ENCODE measurements at regions not wholly inside any gene's neighbourhood (a gene's known extent, or its start where the extent isn't known, plus 50 kb on each side); places are given as distances from the start of the nearest gene placed in this dataset.

DNA sequence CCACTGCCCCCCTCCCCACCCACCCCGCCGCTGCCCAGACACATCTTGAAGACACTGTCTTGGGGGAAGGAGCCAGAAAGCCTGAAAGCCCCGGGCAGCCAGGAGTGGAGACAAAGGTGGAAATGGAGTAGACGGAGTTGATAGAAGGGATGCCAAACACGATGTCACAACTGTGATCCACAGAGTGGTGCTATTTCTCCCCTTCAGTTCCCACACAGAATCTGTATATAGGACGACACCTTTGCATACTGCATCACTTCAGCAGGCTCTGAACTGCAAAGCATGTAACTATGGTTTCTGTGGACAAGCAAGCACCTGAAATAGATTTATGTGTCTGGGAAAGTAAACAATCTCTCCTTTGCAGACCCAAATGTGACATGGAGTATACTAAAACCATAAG is 56.4 kb upstream of the F13A1 start:
- intact Hi-C loops (cut with micrococcal nuclease) (no loop called here), dilution Hi-C loops (cut with MboI; ENCODE audit: extremely low pct_ligation_motif_present, low sequenced_read_pairs) (no loop called here)
- H3K9ac ChIP-seq (replicated peaks; ENCODE audit: extremely low read depth, insufficient read depth, low read length) = no peak overlapping the region
- H3K9me3 ChIP-seq (replicated peaks; ENCODE audit: control insufficient read depth, insufficient read depth, low read length) = no peaks in the 10 kb centered on the region
- H3K4me1 ChIP-seq (ENCODE audit: control insufficient read depth, extremely low read depth, insufficient read depth, low read length) = no peaks in the 10 kb centered on the region
- no peak overlapping the region for H3K4me2 ChIP-seq (ENCODE audit: insufficient read depth, low read length)
- no peaks in the 10 kb centered on the region for H3K79me2 ChIP-seq (ENCODE audit: control insufficient read depth, insufficient read depth, low read length)
- H3K27ac ChIP-seq (ENCODE audit: insufficient read depth, low read depth, low read length) = no peak overlapping the region
- TF ChIP-seq MAX (IDR thresholded peaks at IDR 0.05; ENCODE audit: insufficient read depth, insufficient read length) (no peak), EZH2 (IDR thresholded peaks at IDR 0.05; ENCODE audit: borderline replicate concordance, low read depth, low read length, severe bottlenecking) (no peak), MYC (IDR thresholded peaks at IDR 0.05; ENCODE audit: low read depth, low read length) (no peak), GATA2 (IDR thresholded peaks at IDR 0.05; ENCODE audit: insufficient read depth, insufficient read length, low read depth, low read length) (no peak)
- H3K27me3 ChIP-seq (ENCODE audit: control insufficient read depth in 2 of 2, insufficient read depth in 2 of 2, low read length in 2 of 2) = no peaks in the 10 kb centered on the region
- H4K20me1 ChIP-seq (replicated peaks; ENCODE audit: control insufficient read depth, extremely low read depth, insufficient read depth, low read length) = no peaks in the 10 kb centered on the region
- no peak for FAIRE-seq
- H3K4me3 ChIP-seq (replicated peaks in 1 of 3; ENCODE audit: insufficient read depth in 1 of 3, low read depth in 1 of 3, low read length in 3 of 3) = no peak overlapping the region
- no peaks in the 10 kb centered on the region for H3K36me3 ChIP-seq (ENCODE audit: control insufficient read depth in 2 of 2, extremely low read depth in 1 of 2, insufficient read depth in 2 of 2, low read length in 2 of 2)
- no peak for DNase-seq (ENCODE audit: low read depth, low spot score)
- ChIA-PET POLR2A (no interaction called here), CTCF (no interaction called here)
- H2AFZ ChIP-seq (ENCODE audit: low read depth, low read length) = no peak overlapping the region
- no peaks in the 10 kb centered on the region for H3K9me1 ChIP-seq (replicated peaks; ENCODE audit: control insufficient read depth, extremely low read depth, insufficient read depth, low read length)
- no TSS peak for BruUV-seq (replicated peaks)

DNA sequence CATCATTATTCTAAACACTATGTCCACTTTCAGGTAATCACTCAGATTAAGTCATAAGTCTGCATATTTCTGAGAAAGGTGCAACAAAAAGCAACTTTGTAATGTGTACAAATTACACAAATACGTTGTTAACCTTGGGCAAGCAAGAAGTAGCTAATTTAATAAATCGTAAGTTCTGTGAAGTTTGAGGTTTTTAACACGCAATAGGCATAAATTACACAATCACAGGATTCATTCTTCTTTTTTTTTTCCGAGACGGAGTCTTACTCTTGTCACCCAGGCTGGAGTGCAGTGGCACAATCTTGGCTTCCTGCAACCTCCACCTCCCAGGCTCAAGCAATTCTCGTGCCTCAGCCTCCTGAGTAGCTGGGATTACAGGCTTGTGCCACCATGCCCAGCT is 57.2 kb upstream of the F13A1 start:
- Histone ChIP-seq H3K4me3 (replicated peaks in 1 of 3; ENCODE audit: insufficient read depth in 1 of 3, low read depth in 1 of 3, low read length in 3 of 3) (no peak overlapping the region), H3K4me1 (ENCODE audit: control insufficient read depth, extremely low read depth, insufficient read depth, low read length) (no peaks in the 10 kb centered on the region), H3K9me1 (replicated peaks; ENCODE audit: control insufficient read depth, extremely low read depth, insufficient read depth, low read length) (no peaks in the 10 kb centered on the region), H3K27ac (ENCODE audit: insufficient read depth, low read depth, low read length) (no peak overlapping the region), H3K27me3 (ENCODE audit: control insufficient read depth in 2 of 2, insufficient read depth in 2 of 2, low read length in 2 of 2) (no peaks in the 10 kb centered on the region), H3K79me2 (ENCODE audit: control insufficient read depth, insufficient read depth, low read length) (no peaks in the 10 kb centered on the region), H3K9me3 (replicated peaks; ENCODE audit: control insufficient read depth, insufficient read depth, low read length) (no peaks in the 10 kb centered on the region), H3K36me3 (ENCODE audit: control insufficient read depth in 2 of 2, extremely low read depth in 1 of 2, insufficient read depth in 2 of 2, low read length in 2 of 2) (no peaks in the 10 kb centered on the region), H4K20me1 (replicated peaks; ENCODE audit: control insufficient read depth, extremely low read depth, insufficient read depth, low read length) (no peaks in the 10 kb centered on the region), H2AFZ (ENCODE audit: low read depth, low read length) (no peak overlapping the region), H3K9ac (replicated peaks; ENCODE audit: extremely low read depth, insufficient read depth, low read length) (no peak overlapping the region), H3K4me2 (ENCODE audit: insufficient read depth, low read length) (no peak overlapping the region)
- TF ChIP-seq, protein P1, sequence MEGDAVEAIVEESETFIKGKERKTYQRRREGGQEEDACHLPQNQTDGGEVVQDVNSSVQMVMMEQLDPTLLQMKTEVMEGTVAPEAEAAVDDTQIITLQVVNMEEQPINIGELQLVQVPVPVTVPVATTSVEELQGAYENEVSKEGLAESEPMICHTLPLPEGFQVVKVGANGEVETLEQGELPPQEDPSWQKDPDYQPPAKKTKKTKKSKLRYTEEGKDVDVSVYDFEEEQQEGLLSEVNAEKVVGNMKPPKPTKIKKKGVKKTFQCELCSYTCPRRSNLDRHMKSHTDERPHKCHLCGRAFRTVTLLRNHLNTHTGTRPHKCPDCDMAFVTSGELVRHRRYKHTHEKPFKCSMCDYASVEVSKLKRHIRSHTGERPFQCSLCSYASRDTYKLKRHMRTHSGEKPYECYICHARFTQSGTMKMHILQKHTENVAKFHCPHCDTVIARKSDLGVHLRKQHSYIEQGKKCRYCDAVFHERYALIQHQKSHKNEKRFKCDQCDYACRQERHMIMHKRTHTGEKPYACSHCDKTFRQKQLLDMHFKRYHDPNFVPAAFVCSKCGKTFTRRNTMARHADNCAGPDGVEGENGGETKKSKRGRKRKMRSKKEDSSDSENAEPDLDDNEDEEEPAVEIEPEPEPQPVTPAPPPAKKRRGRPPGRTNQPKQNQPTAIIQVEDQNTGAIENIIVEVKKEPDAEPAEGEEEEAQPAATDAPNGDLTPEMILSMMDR (IDR thresholded peaks at IDR 0.05; ENCODE audit: extremely low read depth in 1 of 2, insufficient read depth in 1 of 2, low read depth in 1 of 2, low read length in 2 of 2) = no peak
- TF ChIP-seq GATA2 (IDR thresholded peaks at IDR 0.05; ENCODE audit: insufficient read depth, insufficient read length, low read depth, low read length) (no peak), JUN (IDR thresholded peaks at IDR 0.05; ENCODE audit: borderline replicate concordance, insufficient read depth, insufficient read length, low read depth) (no peak), POLR2AphosphoS5 (IDR thresholded peaks at IDR 0.05; ENCODE audit: insufficient read depth, low read depth, low read length) (no peak), MAX (IDR thresholded peaks at IDR 0.05; ENCODE audit: insufficient read depth, insufficient read length) (no peak), MYC (IDR thresholded peaks at IDR 0.05; ENCODE audit: low read depth, low read length) (no peak), POLR2A (IDR thresholded peaks at IDR 0.05; ENCODE audit: low read depth, low read length) (no peak), FOS (IDR thresholded peaks at IDR 0.05; ENCODE audit: borderline replicate concordance, insufficient read depth, low read length) (no peak), EZH2 (IDR thresholded peaks at IDR 0.05; ENCODE audit: borderline replicate concordance, low read depth, low read length, severe bottlenecking) (no peak)
- no peak for FAIRE-seq
- no TSS peak for BruUV-seq (replicated peaks)
- CTCF ChIA-PET = no interaction called here
- dilution Hi-C loops (cut with MboI; ENCODE audit: extremely low pct_ligation_motif_present, low sequenced_read_pairs) (no loop called here), intact Hi-C loops (cut with micrococcal nuclease) (no loop called here)
- DNase-seq (ENCODE audit: low read depth, low spot score) = no peak
- POLR2A ChIA-PET = no interaction called here

Data from endothelial cell of umbilical vein (primary cell).